ENCODE measurements at regions not wholly inside any gene's neighbourhood (a gene's known extent, or its start where the extent isn't known, plus 50 kb on each side); places are given as distances from the start of the nearest gene placed in this dataset.
"Not testable (repeated sequence)": the region's sequence is repeated elsewhere in the genome, so short reads cannot be mapped to it uniquely, and the experiment has no call there.

DNA sequence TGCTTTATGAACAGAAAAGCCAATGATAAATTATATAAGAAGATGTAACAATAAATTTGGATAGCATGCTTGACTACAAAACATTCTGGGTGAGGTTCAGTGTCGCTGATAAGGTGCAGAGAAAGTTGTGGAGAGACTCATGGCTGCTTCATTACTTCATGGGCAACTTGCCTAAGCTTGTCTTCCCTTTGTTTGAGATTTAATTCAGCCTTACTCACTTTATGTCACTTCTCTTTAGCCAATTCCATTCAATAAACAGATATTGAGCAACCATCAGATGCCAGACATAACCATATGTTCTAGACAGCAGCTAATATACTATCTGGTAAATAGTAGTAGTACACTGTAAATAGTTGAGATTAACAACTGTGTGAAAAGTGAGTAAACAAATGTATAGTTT, 401.5 kb upstream of the FRG2C start:
- ATAC-seq (ENCODE audit: low FRiP score), result no peak
- DNase-seq (ENCODE audit: low spot score), result no peak
- TF ChIP-seq, protein P1, sequence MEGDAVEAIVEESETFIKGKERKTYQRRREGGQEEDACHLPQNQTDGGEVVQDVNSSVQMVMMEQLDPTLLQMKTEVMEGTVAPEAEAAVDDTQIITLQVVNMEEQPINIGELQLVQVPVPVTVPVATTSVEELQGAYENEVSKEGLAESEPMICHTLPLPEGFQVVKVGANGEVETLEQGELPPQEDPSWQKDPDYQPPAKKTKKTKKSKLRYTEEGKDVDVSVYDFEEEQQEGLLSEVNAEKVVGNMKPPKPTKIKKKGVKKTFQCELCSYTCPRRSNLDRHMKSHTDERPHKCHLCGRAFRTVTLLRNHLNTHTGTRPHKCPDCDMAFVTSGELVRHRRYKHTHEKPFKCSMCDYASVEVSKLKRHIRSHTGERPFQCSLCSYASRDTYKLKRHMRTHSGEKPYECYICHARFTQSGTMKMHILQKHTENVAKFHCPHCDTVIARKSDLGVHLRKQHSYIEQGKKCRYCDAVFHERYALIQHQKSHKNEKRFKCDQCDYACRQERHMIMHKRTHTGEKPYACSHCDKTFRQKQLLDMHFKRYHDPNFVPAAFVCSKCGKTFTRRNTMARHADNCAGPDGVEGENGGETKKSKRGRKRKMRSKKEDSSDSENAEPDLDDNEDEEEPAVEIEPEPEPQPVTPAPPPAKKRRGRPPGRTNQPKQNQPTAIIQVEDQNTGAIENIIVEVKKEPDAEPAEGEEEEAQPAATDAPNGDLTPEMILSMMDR (IDR thresholded peaks at IDR 0.05), result no peak

DNA sequence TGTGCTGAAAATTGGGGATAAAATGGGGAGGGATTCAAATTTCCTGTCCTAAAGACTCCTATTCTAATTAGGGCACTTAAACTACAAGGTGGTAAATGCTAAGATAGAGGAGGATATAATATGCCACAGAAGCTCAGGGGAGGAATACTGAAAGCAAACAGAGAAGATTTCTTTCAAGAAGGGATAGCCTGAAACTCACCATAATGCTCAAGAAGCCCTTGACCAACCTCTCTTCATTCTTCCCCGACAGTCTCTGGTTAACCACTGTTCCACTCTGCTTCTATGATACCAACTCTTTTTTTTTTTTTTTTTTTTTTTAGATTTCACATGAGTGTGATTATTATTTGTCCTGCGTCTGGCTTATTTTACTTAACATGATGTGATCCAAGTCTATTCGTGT, 398.2 kb upstream of the FRG2C start:
- DNase-seq (ENCODE audit: low spot score), result no peak
- no peak for ATAC-seq (ENCODE audit: low FRiP score)
- TF ChIP-seq, protein P1 (IDR thresholded peaks at IDR 0.05), result no peak

- not testable (repeated sequence) for DNase-seq (ENCODE audit: low spot score); ATAC-seq (ENCODE audit: low FRiP score)
These were observed 395.6 kb upstream of the FRG2C start for GRCh38 chr3:75268576-75268975.

DNA sequence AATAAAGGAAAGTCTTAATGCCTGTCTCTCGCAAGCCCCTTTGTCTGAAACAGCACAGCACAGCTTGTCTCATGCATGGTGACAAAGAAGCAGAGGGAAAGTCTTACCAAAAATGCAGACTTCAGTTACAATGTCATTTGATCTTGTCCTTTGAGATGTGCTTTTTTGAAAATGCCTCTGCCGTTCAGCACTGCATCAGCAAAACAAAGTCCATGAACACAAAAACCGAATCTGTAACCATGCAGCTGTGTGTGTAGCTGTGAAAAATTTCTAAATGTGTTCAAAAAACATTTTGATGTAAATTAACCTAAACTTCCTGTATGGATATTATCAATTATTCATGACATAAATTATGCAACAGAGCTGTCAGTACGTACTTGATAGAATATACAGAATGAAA, 391.9 kb upstream of the FRG2C start:
- ATAC-seq (ENCODE audit: low FRiP score); DNase-seq (ENCODE audit: low spot score): not testable (repeated sequence)

DNA sequence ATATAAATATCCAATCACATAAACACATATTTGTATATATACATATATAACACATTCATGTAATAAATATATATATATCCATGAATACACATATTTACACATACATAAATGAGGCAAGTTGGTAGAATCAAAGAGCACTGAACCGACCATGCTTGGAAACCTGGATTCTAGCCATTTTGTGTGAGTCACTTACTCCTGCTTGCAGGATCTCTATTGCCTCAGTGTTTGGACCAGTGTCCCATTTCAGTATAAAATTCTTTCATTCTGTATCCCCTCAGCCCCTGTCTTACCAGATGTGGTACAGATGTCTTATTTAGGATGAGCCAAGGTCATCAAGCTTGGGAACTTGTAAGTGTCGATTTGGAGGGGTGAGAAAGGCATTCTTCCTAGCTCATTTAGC, 391.4 kb upstream of the FRG2C start:
- no peak for DNase-seq (ENCODE audit: low spot score)
- ATAC-seq (ENCODE audit: low FRiP score), result no peak

GRCh38 chr3:75285531-75286148, 378.5 kb upstream of the FRG2C start:
- DNase-seq (ENCODE audit: low spot score); ATAC-seq (ENCODE audit: low FRiP score): not testable (repeated sequence)

More for the DNA sequence above, 391.4 kb upstream of the FRG2C start:
- TF ChIP-seq, protein P1 (IDR thresholded peaks at IDR 0.05), result no peak

- not testable (repeated sequence) for DNase-seq (ENCODE audit: low spot score); ATAC-seq (ENCODE audit: low FRiP score)
These were observed 375.1 kb upstream of the FRG2C start for GRCh38 chr3:75288972-75289574.

- DNase-seq (ENCODE audit: low spot score), result no peak
- TF ChIP-seq, protein P1 (IDR thresholded peaks at IDR 0.05), result peak in 1 of 3 donors; percentile 62
- peak; percentile 80 for ATAC-seq (ENCODE audit: low FRiP score)
These were observed 370.0 kb upstream of the FRG2C start for GRCh38 chr3:75294124-75294523.

GRCh38 chr3:75295013-75295412, 369.1 kb upstream of the FRG2C start:
- DNase-seq (ENCODE audit: low spot score) (no peak), ATAC-seq (ENCODE audit: low FRiP score) (no peak)
- TF ChIP-seq, protein P1 (IDR thresholded peaks at IDR 0.05), result no peak
